Glutamatergic neuron (in vitro differentiated cells): ENCODE measurements at regions not wholly inside any gene's neighbourhood (a gene's known extent, or its start where the extent isn't known, plus 50 kb on each side); places are given as distances from the start of the nearest gene placed in this dataset.

ENCODE experiments used
- DNase-seq: peaks from one replicate; pipeline ENCODE4 v3.0.0; 2022
- H3K27ac Mint-ChIP-seq: one replicate; pipeline ENCODE4 v1.8.0; 2020; ENCODE audit warnings: mild to moderate bottlenecking, mixed read lengths, inconsistent platforms; ENCODE audit not compliant: unreplicated experiment
- H3K27me3 Mint-ChIP-seq: one replicate; pipeline ENCODE4 v1.8.0; 2020; ENCODE audit warnings: mild to moderate bottlenecking, moderate library complexity, mixed read lengths, inconsistent platforms; ENCODE audit not compliant: unreplicated experiment
- H3K36me3 Mint-ChIP-seq: one replicate; pipeline ENCODE4 v1.8.0; 2020; ENCODE audit warnings: mild to moderate bottlenecking, mixed read lengths, inconsistent platforms; ENCODE audit not compliant: unreplicated experiment
- H3K4me1 Mint-ChIP-seq: one replicate; pipeline ENCODE4 v1.8.0; 2020; ENCODE audit warnings: mild to moderate bottlenecking, low read depth, mixed read lengths, inconsistent platforms; ENCODE audit not compliant: unreplicated experiment
- H3K4me3 Mint-ChIP-seq: one replicate; pipeline ENCODE4 v1.8.0; 2020; ENCODE audit warnings: mild to moderate bottlenecking, mixed read lengths, inconsistent platforms; ENCODE audit not compliant: unreplicated experiment
- H3K9me3 Mint-ChIP-seq: one replicate; pipeline ENCODE4 v1.8.0; 2020; ENCODE audit warnings: mild to moderate bottlenecking, moderate library complexity, mixed read lengths, inconsistent platforms; ENCODE audit not compliant: unreplicated experiment
- TF ChIP-seq, protein P1 (sequence below): fragments of 200-600 bp; sonication (generic); IDR thresholded peaks from one replicate; pipeline ENCODE4 v1.5.0; 2021; ENCODE audit not compliant: partially characterized antibody, unreplicated experiment

DNA sequence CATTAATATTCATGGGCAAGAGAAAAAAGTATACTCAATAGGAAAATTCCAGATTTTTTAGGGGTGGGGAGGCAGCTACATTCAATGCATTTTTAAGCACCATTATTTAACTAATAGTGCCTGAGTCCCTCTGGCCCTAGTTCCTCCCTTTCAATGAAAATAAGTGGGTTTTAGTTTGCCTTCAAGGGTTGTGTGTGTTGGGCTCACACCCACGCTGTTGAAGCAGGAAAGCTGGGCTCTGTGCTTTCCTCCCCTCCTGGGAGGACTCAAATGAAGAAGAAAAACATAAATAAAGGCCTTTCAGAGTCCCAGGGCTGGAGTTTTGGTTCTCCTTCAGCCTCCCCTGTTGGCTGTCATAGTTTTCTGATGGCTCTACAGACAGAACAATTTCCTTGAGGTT is 366.2 kb downstream of the MIAT start:
- Mint-ChIP-seq H3K9me3 (peaks cover 1% of the 10 kb centered on the region), H3K36me3 (no peaks in the 10 kb centered on the region)

DNA sequence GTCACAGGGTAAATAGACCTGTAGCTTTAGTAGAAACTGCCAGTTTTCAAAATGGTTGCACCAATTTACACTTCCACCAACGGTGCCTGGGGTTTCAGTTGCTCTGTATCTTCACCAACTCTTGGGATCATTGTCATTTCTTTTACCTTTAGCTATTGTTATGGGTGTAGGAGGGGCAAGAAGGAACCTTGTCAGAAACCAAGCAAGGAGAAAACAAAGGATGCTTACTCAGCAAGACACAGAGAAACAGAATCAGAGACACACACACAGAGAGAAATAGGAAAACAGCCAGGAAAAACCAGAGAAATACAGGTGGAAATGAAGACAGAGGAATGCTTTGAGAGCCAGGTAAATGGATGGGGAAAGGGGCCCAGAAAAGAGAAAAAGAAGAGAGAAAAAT is 367.6 kb downstream of the MIAT start:
- TF ChIP-seq, protein P1, sequence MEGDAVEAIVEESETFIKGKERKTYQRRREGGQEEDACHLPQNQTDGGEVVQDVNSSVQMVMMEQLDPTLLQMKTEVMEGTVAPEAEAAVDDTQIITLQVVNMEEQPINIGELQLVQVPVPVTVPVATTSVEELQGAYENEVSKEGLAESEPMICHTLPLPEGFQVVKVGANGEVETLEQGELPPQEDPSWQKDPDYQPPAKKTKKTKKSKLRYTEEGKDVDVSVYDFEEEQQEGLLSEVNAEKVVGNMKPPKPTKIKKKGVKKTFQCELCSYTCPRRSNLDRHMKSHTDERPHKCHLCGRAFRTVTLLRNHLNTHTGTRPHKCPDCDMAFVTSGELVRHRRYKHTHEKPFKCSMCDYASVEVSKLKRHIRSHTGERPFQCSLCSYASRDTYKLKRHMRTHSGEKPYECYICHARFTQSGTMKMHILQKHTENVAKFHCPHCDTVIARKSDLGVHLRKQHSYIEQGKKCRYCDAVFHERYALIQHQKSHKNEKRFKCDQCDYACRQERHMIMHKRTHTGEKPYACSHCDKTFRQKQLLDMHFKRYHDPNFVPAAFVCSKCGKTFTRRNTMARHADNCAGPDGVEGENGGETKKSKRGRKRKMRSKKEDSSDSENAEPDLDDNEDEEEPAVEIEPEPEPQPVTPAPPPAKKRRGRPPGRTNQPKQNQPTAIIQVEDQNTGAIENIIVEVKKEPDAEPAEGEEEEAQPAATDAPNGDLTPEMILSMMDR: no peak
- Mint-ChIP-seq H3K4me1 (peaks cover 4% of the 10 kb centered on the region), H3K27me3 (peaks cover 3% of the 10 kb centered on the region), H3K4me3 (no peak overlapping the region), H3K36me3 (no peaks in the 10 kb centered on the region), H3K27ac (no peak overlapping the region), H3K9me3 (peaks cover 1% of the 10 kb centered on the region)
- no peak for DNase-seq

More for the DNA sequence above, 366.2 kb downstream of the MIAT start:
- DNase-seq: no peak
- Mint-ChIP-seq H3K4me1 (peaks cover 4% of the 10 kb centered on the region), H3K27me3 (peaks cover 3% of the 10 kb centered on the region), H3K27ac (no peak overlapping the region), H3K4me3 (no peak overlapping the region)
- TF ChIP-seq, protein P1: no peak

DNA sequence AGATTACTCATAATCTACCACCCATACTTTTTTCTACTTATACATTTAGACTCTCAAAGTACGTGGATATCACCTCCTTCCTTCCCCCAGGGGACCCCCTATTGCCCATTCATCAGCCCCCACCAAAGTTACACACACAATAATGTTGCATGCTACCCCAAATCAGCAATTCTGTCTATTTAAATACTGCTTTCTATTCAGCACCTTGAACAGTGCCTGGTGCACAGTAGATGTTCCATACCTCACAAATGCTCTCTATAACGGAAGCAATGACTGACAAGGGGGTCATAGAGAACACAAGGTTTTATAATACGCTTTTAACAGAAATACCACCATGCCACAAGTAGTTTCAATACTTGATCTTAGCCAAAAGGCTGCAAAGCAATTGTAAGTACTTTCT is 370.7 kb downstream of the MIAT start:
- Mint-ChIP-seq H3K27ac (no peak overlapping the region), H3K4me3 (no peak overlapping the region), H3K9me3 (peaks cover 1% of the 10 kb centered on the region), H3K27me3 (no peaks in the 10 kb centered on the region), H3K4me1 (no peaks in the 10 kb centered on the region), H3K36me3 (no peaks in the 10 kb centered on the region)
- TF ChIP-seq, protein P1: no peak
- DNase-seq: no peak

DNA sequence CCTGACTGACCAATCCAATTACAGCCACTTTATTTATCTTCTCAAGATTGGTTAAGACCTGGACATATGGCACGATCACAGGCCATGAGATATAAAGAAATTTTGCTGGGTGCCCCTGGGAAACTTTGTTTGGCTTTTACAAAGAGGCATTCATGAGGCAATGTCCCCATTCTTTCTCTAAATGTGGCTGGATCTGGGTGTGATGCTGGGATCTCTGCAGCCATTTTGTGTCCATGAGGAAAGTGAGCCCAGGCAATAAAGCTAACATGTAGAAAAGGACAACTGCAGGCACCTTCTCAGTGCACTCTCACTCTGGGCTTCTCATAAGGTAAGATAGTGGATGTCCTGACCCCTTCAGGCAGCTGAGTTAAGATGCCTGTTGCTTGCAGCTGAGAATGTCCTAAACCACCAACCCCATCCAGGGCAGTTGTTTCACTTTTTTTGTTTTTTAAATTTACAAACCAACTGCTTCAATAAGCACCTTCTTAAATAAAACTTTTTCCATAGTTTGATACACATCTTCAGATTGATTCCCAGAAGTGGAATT is 372.3 kb downstream of the MIAT start:
- Mint-ChIP-seq H3K27me3 (no peaks in the 10 kb centered on the region), H3K27ac (no peak overlapping the region), H3K9me3 (peaks cover 1% of the 10 kb centered on the region), H3K36me3 (no peaks in the 10 kb centered on the region), H3K4me1 (no peaks in the 10 kb centered on the region), H3K4me3 (no peak overlapping the region)
- TF ChIP-seq, protein P1: no peak
- DNase-seq: no peak

DNA sequence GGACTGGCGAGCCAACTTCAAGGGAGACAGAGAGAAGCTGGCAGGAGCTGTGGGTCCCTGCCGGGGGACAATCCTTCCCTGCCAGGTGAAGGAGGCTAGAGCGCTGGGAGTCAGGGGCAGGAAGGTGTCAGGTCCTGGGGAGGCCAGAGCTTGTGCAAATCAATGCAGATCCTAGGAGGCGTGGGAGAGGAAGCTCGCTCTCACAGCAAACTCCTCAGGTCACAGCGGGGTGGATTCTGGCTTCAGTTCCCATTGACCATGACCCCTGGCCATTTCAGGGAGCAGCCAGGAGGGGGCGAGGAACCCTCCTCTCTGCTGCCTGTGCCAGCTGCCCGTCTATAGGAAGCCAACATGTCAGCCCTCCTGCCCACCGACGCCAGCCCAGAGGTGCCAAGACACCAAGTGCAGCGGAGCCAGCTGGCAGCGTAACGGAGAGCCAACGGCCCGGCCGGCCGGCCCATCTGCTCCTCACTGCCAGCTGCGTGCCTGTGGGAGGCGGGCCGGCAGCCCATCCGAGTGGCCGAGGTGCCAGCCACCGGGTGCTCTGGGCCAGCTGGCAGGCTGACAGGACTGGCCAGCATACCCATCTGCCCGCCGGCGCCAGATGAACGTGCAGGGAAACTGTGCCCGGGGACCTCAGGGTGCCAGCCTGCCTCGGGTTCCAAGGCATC is 374.8 kb downstream of the MIAT start:
- no peaks in the 10 kb centered on the region for H3K4me1 Mint-ChIP-seq

More for the DNA sequence above, 374.8 kb downstream of the MIAT start:
- Mint-ChIP-seq H3K9me3 (no peaks in the 10 kb centered on the region), H3K27ac (no peak overlapping the region), H3K4me3 (no peak overlapping the region), H3K36me3 (no peaks in the 10 kb centered on the region), H3K27me3 (peaks cover 2% of the 10 kb centered on the region)
- TF ChIP-seq, protein P1: peak; percentile 43
- peak; percentile 55 for DNase-seq
